Esophagus squamous epithelium (tissue), 4 donors: ENCODE measurements at regions not wholly inside any gene's neighbourhood (a gene's known extent, or its start where the extent isn't known, plus 50 kb on each side); places are given as distances from the start of the nearest gene placed in this dataset.

Experiments
- CTCF ChIP-seq, 6 experiments: fragments of 450-650 bp in 4 of 6; fragments of 200-600 bp in 2 of 6; sonication (generic) in 2 of 6; IDR thresholded peaks; one replicate each; pipeline ENCODE4 v1.5.1; 2016 to 2019; ENCODE audit warnings: antibody characterized with exemption in 6 of 6, mild to moderate bottlenecking in 4 of 6, moderate library complexity in 4 of 6
- POLR2A ChIP-seq, 4 donors: fragments of 450-650 bp; IDR thresholded peaks; one replicate each; pipeline ENCODE4 v1.6.1; 2017; ENCODE audit warnings: antibody characterized with exemption in 4 of 4, mild to moderate bottlenecking in 4 of 4, moderate library complexity in 3 of 4

GRCh38 chr14:85479771-85480170, 50.2 kb upstream of the FLRT2 start:
- TF ChIP-seq CTCF (IDR thresholded peaks at IDR 0.05) (no peak), POLR2A (IDR thresholded peaks at IDR 0.05) (no peak)
